SK-N-SH (cell line): ENCODE measurements at regions not wholly inside any gene's neighbourhood (a gene's known extent, or its start where the extent isn't known, plus 50 kb on each side); places are given as distances from the start of the nearest gene placed in this dataset.

Experiments used
- CTCF ChIA-PET: fragments of 300-600, 350-600 bp; formaldehyde crosslinking; extraction: SDS; loops from one replicate; lab custom pipeline; 2021; lab: Yijun Ruan, JAX
- POLR2A ChIA-PET: fragments of 350-600 bp; sonication (Branson Sonifier 250); formaldehyde crosslinking; extraction: SDS; loops from one replicate; lab custom pipeline; 2020; ENCODE audit warnings: antibody characterized with exemption, inconsistent platforms; lab: Yijun Ruan, JAX
- DNase-seq: peaks from one replicate; pipeline ENCODE4 v3.0.0; 2012
- H2AFZ ChIP-seq: fragments of 200-600 bp; sonication (generic); 2 replicates; pipeline ENCODE4 v1.8.1; 2016; ENCODE audit warnings: antibody characterized with exemption, mild to moderate bottlenecking, low read depth
- H3F3A ChIP-seq: fragments of 200-600 bp; sonication (generic); replicated peaks from 2 replicates; pipeline ENCODE3; 2016; ENCODE audit warnings: antibody characterized with exemption, mild to moderate bottlenecking; ENCODE audit not compliant: insufficient read depth
- H3K27ac ChIP-seq, 2 experiments: fragments of 200-500 bp in 1 of 2; fragments of 200-600 bp in 1 of 2; sonication (Bioruptor generic) in 1 of 2; sonication (generic), shearing (Covaris generic) in 1 of 2; 2 replicates each; pipeline versions ENCODE4 v1.5.1 to v1.6.1; 2014 to 2016; ENCODE audit warnings: low read depth in 2 of 2, inconsistent platforms in 1 of 2, low read length in 1 of 2, mild to moderate bottlenecking in 1 of 2, mixed read lengths in 1 of 2
- H3K27me3 ChIP-seq: fragments of 200-600 bp; sonication (generic), shearing (Covaris generic); 2 replicates; pipeline ENCODE4 v1.6.1; 2016; ENCODE audit warnings: mixed run types; ENCODE audit not compliant: insufficient read depth
- H3K36me3 ChIP-seq, 2 experiments: fragments of 200-500 bp in 1 of 2; fragments of 200-600 bp in 1 of 2; sonication (Bioruptor generic) in 1 of 2; sonication (generic) in 1 of 2; replicated peaks in 1 of 2; 2 replicates each; pipeline versions ENCODE3 to v1.5.1; 2014 to 2016; ENCODE audit warnings: low read length in 1 of 2, mild to moderate bottlenecking in 1 of 2; ENCODE audit not compliant: insufficient read depth in 2 of 2, control insufficient read depth in 1 of 2
- H3K4me1 ChIP-seq, 2 experiments: fragments of 200-500 bp in 1 of 2; fragments of 200-600 bp in 1 of 2; sonication (Bioruptor generic) in 1 of 2; sonication (generic), shearing (Covaris generic) in 1 of 2; 2 replicates each; pipeline versions ENCODE4 v1.5.1 to v1.6.1; 2014 to 2016; ENCODE audit warnings: low read depth in 1 of 2, low read length in 1 of 2, mixed run types in 1 of 2; ENCODE audit not compliant: insufficient read depth in 2 of 2, control insufficient read depth in 1 of 2
- H3K4me2 ChIP-seq: fragments of 200-600 bp; sonication (generic), shearing (Covaris generic); 2 replicates; pipeline ENCODE4 v1.6.1; 2017; ENCODE audit warnings: mixed run types
- H3K4me3 ChIP-seq, 2 experiments: fragments of 200-500 bp in 1 of 2; fragments of 200-600 bp in 1 of 2; sonication (Bioruptor generic) in 1 of 2; sonication (generic), shearing (Covaris generic) in 1 of 2; 2 replicates each; pipeline versions ENCODE4 v1.5.1 to v1.8.1; 2014 to 2016; ENCODE audit warnings: low read depth in 2 of 2, inconsistent platforms in 1 of 2, low read length in 1 of 2, mild to moderate bottlenecking in 1 of 2, mixed read lengths in 1 of 2, moderate library complexity in 1 of 2
- H3K79me2 ChIP-seq: fragments of 200-600 bp; sonication (generic); 2 replicates; pipeline ENCODE4 v1.8.1; 2017; ENCODE audit warnings: mild to moderate bottlenecking; ENCODE audit not compliant: insufficient read depth
- H3K9ac ChIP-seq: fragments of 200-600 bp; sonication (generic); 2 replicates; pipeline ENCODE4 v1.6.1; 2017; ENCODE audit warnings: mixed run types
- H3K9me2 ChIP-seq: fragments of 200-600 bp; sonication (generic); 2 replicates; pipeline ENCODE4 v1.6.1; 2017; ENCODE audit warnings: mixed run types
- H3K9me3 ChIP-seq: fragments of 200-600 bp; sonication (generic); 2 replicates; pipeline ENCODE4 v1.6.1; 2017; ENCODE audit warnings: mixed run types, mild to moderate bottlenecking, moderate library complexity
- H4K20me1 ChIP-seq: fragments of 200-600 bp; sonication (generic); 2 replicates; pipeline ENCODE4 v1.6.1; 2017; ENCODE audit warnings: mild to moderate bottlenecking, mixed run types; ENCODE audit not compliant: insufficient read depth
- CTCF ChIP-seq: fragments of 200-600 bp; sonication (generic); IDR thresholded peaks from 2 replicates; pipeline ENCODE4 v1.6.1; 2017; ENCODE audit warnings: antibody characterized with exemption, mild to moderate bottlenecking, moderate library complexity
- EP300 ChIP-seq, 2 experiments: IDR thresholded peaks; 2 replicates each; pipeline versions ENCODE4 v1.4.0 to v1.6.1; 2012; ENCODE audit warnings: borderline replicate concordance in 1 of 2, low read depth in 1 of 2, low read length in 1 of 2
- FOXJ3 ChIP-seq: sonication (generic); formaldehyde crosslinking; IDR thresholded peaks from 2 replicates; pipeline ENCODE4 v1.5.1; 2020; ENCODE audit warnings: mild to moderate bottlenecking, missing genetic modification reagents
- IRF3 ChIP-seq: fragments of 150-350 bp; IDR thresholded peaks from 2 replicates; pipeline ENCODE4 v1.6.1; 2016; ENCODE audit warnings: mild to moderate bottlenecking, low read depth, low read length
- JUND ChIP-seq: IDR thresholded peaks from 2 replicates; pipeline ENCODE4 v1.4.0; 2012
- NRF1 ChIP-seq: IDR thresholded peaks from 2 replicates; pipeline ENCODE4 v1.6.1; 2012; ENCODE audit warnings: low read depth, mild to moderate bottlenecking, low read length
- PBX3 ChIP-seq: IDR thresholded peaks from 2 replicates; pipeline ENCODE4; 2012
- POLR2AphosphoS5 ChIP-seq: IDR thresholded peaks from 2 replicates; pipeline ENCODE4 v1.6.1; 2012; ENCODE audit warnings: low read depth, low read length
- RCOR1 ChIP-seq: fragments of 150-350 bp; IDR thresholded peaks from 2 replicates; pipeline ENCODE4 v1.6.1; 2017; ENCODE audit warnings: antibody characterized with exemption, low read length
- RFX5 ChIP-seq: IDR thresholded peaks from 2 replicates; pipeline ENCODE4 v1.6.1; 2012; ENCODE audit warnings: mild to moderate bottlenecking, improper control_type of control experiment, low read length
- RXRA ChIP-seq: IDR thresholded peaks from 2 replicates; pipeline ENCODE4 v1.4.0; 2012; ENCODE audit warnings: low read depth, mild to moderate bottlenecking, borderline replicate concordance
- SIN3A ChIP-seq: IDR thresholded peaks from 2 replicates; pipeline ENCODE4 v1.6.1; 2012; ENCODE audit warnings: low read depth, mild to moderate bottlenecking, low read length, moderate library complexity, borderline replicate concordance
- TAF1 ChIP-seq: IDR thresholded peaks from 2 replicates; pipeline ENCODE4 v1.6.1; 2012; ENCODE audit warnings: low read depth, mild to moderate bottlenecking, low read length, moderate library complexity, borderline replicate concordance
- TEAD4 ChIP-seq: IDR thresholded peaks from 2 replicates; pipeline ENCODE4 v1.4.0; 2012; ENCODE audit warnings: mild to moderate bottlenecking, borderline replicate concordance; ENCODE audit not compliant: insufficient read depth
- ZBTB33 ChIP-seq: IDR thresholded peaks from 2 replicates; pipeline ENCODE4 v1.4.0; 2012; ENCODE audit warnings: low read depth, borderline replicate concordance
- WGBS: methylation state at CpG from one replicate; pipeline ENCODE4 v1.1.6; 2017; ENCODE audit warnings: low lambda C conversion rate; 5-methylcytosine and 5-hydroxymethylcytosine counted together
- TF ChIP-seq, protein P1 (sequence below): IDR thresholded peaks from 2 replicates; pipeline ENCODE4 v1.4.0; 2012; ENCODE audit warnings: low read depth, borderline replicate concordance

DNA sequence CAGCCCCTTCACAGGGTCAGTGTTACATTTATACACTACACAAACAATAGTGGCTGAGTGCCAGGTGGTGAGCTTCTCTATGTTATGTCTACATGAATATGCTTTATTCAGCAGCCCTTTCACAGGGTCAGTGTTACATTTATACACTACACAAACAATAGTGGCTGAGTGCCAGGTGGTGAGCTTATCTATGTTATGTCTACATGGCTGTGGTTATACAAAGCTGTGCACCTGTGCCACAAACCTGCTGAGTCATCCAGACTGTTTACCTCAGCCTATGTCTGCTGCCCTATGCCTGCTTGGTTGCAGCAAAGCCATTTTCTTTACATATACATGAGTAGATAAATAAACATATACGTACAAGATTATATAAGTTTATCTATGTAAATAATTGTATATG, 76.5 kb downstream of the ZNF726 start:
- Histone ChIP-seq H3K27me3 (no peaks in the 10 kb centered on the region), H3K4me1 (no peaks in the 10 kb centered on the region; a peak in 1 of 4 replicates), H3K9ac (no peak overlapping the region), H4K20me1 (no peaks in the 10 kb centered on the region), H2AFZ (no peak overlapping the region), H3K9me3 (no peaks in the 10 kb centered on the region), H3K9me2 (no peaks in the 10 kb centered on the region), H3K4me3 (no peak overlapping the region), H3K36me3 (no peaks in the 10 kb centered on the region), H3K79me2 (no peaks in the 10 kb centered on the region), H3K4me2 (no peak overlapping the region), H3F3A (no peaks in the 10 kb centered on the region), H3K27ac (no peak overlapping the region)
- POLR2A ChIA-PET = no interaction called here
- 39% methylated on average over 1 of the region's 1 CpG for WGBS
- CTCF ChIA-PET = interaction anchor here (0.6 kb wide), 1 partner anchor 240 kb away, joined by 3 read pairs; no protein-coding TSS in a partner anchor
- no peak for TF ChIP-seq CTCF
- TF ChIP-seq IRF3 = no peak
- no peak for TF ChIP-seq SIN3A
- TF ChIP-seq RXRA = no peak
- TF ChIP-seq FOXJ3 (CRISPR knock-in tag) = no peak
- TF ChIP-seq NRF1 = no peak
- TF ChIP-seq JUND = no peak
- no peak for TF ChIP-seq POLR2AphosphoS5
- TF ChIP-seq, protein P1, sequence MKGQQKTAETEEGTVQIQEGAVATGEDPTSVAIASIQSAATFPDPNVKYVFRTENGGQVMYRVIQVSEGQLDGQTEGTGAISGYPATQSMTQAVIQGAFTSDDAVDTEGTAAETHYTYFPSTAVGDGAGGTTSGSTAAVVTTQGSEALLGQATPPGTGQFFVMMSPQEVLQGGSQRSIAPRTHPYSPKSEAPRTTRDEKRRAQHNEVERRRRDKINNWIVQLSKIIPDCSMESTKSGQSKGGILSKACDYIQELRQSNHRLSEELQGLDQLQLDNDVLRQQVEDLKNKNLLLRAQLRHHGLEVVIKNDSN = no peak
- no peak for DNase-seq

DNA sequence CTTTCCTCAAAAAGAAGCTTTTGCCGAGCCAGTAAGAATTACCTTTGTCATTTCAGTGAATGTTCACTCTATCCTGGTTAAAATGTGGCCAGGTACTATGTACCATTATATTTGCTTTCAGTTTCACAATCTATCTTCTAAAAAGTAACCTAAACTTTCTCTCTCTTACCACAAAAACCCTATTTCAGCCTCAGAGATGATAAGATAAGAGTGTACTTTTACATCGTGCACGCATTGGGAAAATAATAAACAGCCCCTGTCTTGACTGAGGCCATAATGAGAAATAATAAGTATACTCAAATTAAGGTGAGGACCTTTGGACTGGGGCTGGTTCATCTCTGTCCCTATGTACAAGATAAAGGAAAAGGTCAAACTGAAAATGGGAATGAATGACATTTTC, 77.7 kb downstream of the ZNF726 start:
- Histone ChIP-seq H3K36me3 (no peaks in the 10 kb centered on the region), H3K27me3 (no peaks in the 10 kb centered on the region), H3K9me3 (no peaks in the 10 kb centered on the region), H3K9me2 (no peaks in the 10 kb centered on the region), H3K4me1 (no peaks in the 10 kb centered on the region; a peak in 1 of 4 replicates), H3K4me3 (no peak overlapping the region), H2AFZ (no peak overlapping the region), H3K9ac (no peak overlapping the region), H3F3A (no peaks in the 10 kb centered on the region), H3K27ac (no peak overlapping the region), H3K79me2 (no peaks in the 10 kb centered on the region), H4K20me1 (no peaks in the 10 kb centered on the region), H3K4me2 (no peak overlapping the region)
- WGBS = 42% methylated on average over 3 of the region's 3 CpGs
- ChIA-PET CTCF (no interaction called here), POLR2A (no interaction called here)
- DNase-seq = no peak
- no peak for TF ChIP-seq TAF1
- TF ChIP-seq, protein P1 = no peak
- no peak for TF ChIP-seq TEAD4
- TF ChIP-seq RCOR1 = no peak
- TF ChIP-seq PBX3 = no peak
- TF ChIP-seq EP300 (IDR thresholded peaks at IDR 0.05; ENCODE audit: borderline replicate concordance in 1 of 2, low read depth in 1 of 2, low read length in 1 of 2) = no peak
- TF ChIP-seq RFX5 = no peak
- TF ChIP-seq ZBTB33 = no peak
- TF ChIP-seq RXRA = no peak
